Erythroblast (primary cell): ENCODE measurements at regions not wholly inside any gene's neighbourhood (a gene's known extent, or its start where the extent isn't known, plus 50 kb on each side); places are given as distances from the start of the nearest gene placed in this dataset.

Experiments
- GATA1 ChIP-seq: IDR thresholded peaks from 2 replicates; pipeline ENCODE4 v1.6.1; 2011; ENCODE audit warnings: low read depth, mild to moderate bottlenecking, control low read depth, low read length, moderate library complexity
- POLR2A ChIP-seq: IDR thresholded peaks from 2 replicates; pipeline ENCODE4 v1.6.1; 2011; ENCODE audit warnings: mild to moderate bottlenecking, low read length

- TF ChIP-seq POLR2A: no peak
- no peak for TF ChIP-seq GATA1
Measured at GRCh38 chr3:19596408-19596807, 337.6 kb downstream of the EFHB start.
